DOHH2 (cell line): ENCODE measurements at regions not wholly inside any gene's neighbourhood (a gene's known extent, or its start where the extent isn't known, plus 50 kb on each side); places are given as distances from the start of the nearest gene placed in this dataset.

Experiments used
- H3F3A ChIP-seq: fragments of 200-600 bp; sonication (generic), shearing (Covaris generic); 2 replicates; pipeline ENCODE4 v1.6.0; 2016; ENCODE audit warnings: antibody characterized with exemption, mild to moderate bottlenecking; ENCODE audit not compliant: control insufficient read depth, insufficient read depth
- H3K27ac ChIP-seq: fragments of 200-600 bp; sonication (generic); 2 replicates; pipeline ENCODE4 v1.5.1; 2014; ENCODE audit warnings: low read depth, mild to moderate bottlenecking, low read length, moderate library complexity
- H3K27me3 ChIP-seq: fragments of 200-600 bp; sonication (generic); 2 replicates; pipeline ENCODE4 v1.6.1; 2014; ENCODE audit warnings: mild to moderate bottlenecking, low read length, mixed read lengths; ENCODE audit not compliant: control insufficient read depth
- H3K36me3 ChIP-seq: fragments of 200-600 bp; sonication (generic); 2 replicates; pipeline ENCODE4 v1.6.1; 2014; ENCODE audit warnings: mild to moderate bottlenecking, low read length, moderate library complexity, mixed read lengths; ENCODE audit not compliant: control insufficient read depth
- H3K4me1 ChIP-seq: fragments of 200-600 bp; sonication (generic); 2 replicates; pipeline ENCODE4 v1.6.1; 2014; ENCODE audit warnings: mild to moderate bottlenecking, low read length, mixed read lengths; ENCODE audit not compliant: control insufficient read depth
- H3K4me2 ChIP-seq: fragments of 200-600 bp; sonication (generic); 2 replicates; pipeline ENCODE4 v1.6.0; 2014; ENCODE audit warnings: mild to moderate bottlenecking, low read length, moderate library complexity
- H3K4me3 ChIP-seq: fragments of 200-600 bp; sonication (generic); 2 replicates; pipeline ENCODE4 v1.5.1; 2014; ENCODE audit warnings: mild to moderate bottlenecking, low read length, mixed read lengths
- H3K79me2 ChIP-seq: fragments of 200-600 bp; sonication (generic); 2 replicates; pipeline ENCODE4 v1.6.1; 2014; ENCODE audit warnings: mild to moderate bottlenecking, low read length, mixed read lengths; ENCODE audit not compliant: control insufficient read depth
- H3K9me2 ChIP-seq: fragments of 200-600 bp; sonication (generic); replicated peaks from 2 replicates; pipeline ENCODE4 v1.6.1; 2014; ENCODE audit warnings: mild to moderate bottlenecking, low read length, mixed read lengths; ENCODE audit not compliant: control insufficient read depth
- H3K9me3 ChIP-seq: fragments of 200-600 bp; sonication (generic); 2 replicates; pipeline ENCODE4 v1.6.1; 2014; ENCODE audit warnings: antibody characterized with exemption, low read length, mixed read lengths; ENCODE audit not compliant: control insufficient read depth, insufficient read depth
- H4K20me1 ChIP-seq: fragments of 200-600 bp; sonication (generic); 2 replicates; pipeline ENCODE4 v1.6.0; 2014; ENCODE audit warnings: low read depth, mild to moderate bottlenecking, antibody characterized with exemption, low read length, moderate library complexity; ENCODE audit not compliant: control insufficient read depth, insufficient read depth
- CTCF ChIP-seq: fragments of 200-600 bp; sonication (generic); IDR thresholded peaks from one replicate; pipeline ENCODE4 v1.5.1; 2014; ENCODE audit warnings: antibody characterized with exemption, mild to moderate bottlenecking, low read depth, low read length; ENCODE audit not compliant: poor library complexity, severe bottlenecking
- EZH2phosphoT487 ChIP-seq: fragments of 200-600 bp; sonication (generic); IDR thresholded peaks from 2 replicates; pipeline ENCODE4 v1.6.1; 2017; ENCODE audit warnings: borderline replicate concordance, mild to moderate bottlenecking, antibody characterized with exemption, low read length, moderate library complexity, mixed read lengths

GRCh38 chr15:54962637-54963036 lies 234.1 kb downstream of the RSL24D1 start:
- Histone ChIP-seq H3F3A (no peaks in the 10 kb centered on the region), H3K4me2 (no peak overlapping the region), H3K27ac (no peak overlapping the region), H3K79me2 (no peaks in the 10 kb centered on the region), H3K4me3 (no peak overlapping the region), H3K4me1 (no peaks in the 10 kb centered on the region), H3K36me3 (no peaks in the 10 kb centered on the region), H3K9me2 (no peaks in the 10 kb centered on the region), H3K9me3 (no peaks in the 10 kb centered on the region), H4K20me1 (no peaks in the 10 kb centered on the region), H3K27me3 (no peaks in the 10 kb centered on the region)
- TF ChIP-seq CTCF (no peak), EZH2phosphoT487 (no peak)

- Histone ChIP-seq H3F3A (no peaks in the 10 kb centered on the region), H3K9me3 (no peaks in the 10 kb centered on the region)
Measured at GRCh38 chr15:54960266-54960665, 236.5 kb downstream of the RSL24D1 start.

GRCh38 chr15:54941417-54941816 lies 255.3 kb downstream of the RSL24D1 start:
- Histone ChIP-seq H3K79me2 (no peaks in the 10 kb centered on the region), H3K9me3 (no peaks in the 10 kb centered on the region), H3K4me2 (no peak overlapping the region), H3K9me2 (no peaks in the 10 kb centered on the region), H3F3A (no peaks in the 10 kb centered on the region), H3K27me3 (no peaks in the 10 kb centered on the region), H3K4me1 (no peaks in the 10 kb centered on the region), H4K20me1 (no peaks in the 10 kb centered on the region), H3K4me3 (no peak overlapping the region), H3K27ac (no peak overlapping the region), H3K36me3 (no peaks in the 10 kb centered on the region)
- TF ChIP-seq EZH2phosphoT487, result no peak

More at GRCh38 chr15:54960266-54960665, 236.5 kb downstream of the RSL24D1 start:
- TF ChIP-seq EZH2phosphoT487, result no peak
- no peak for TF ChIP-seq CTCF
- Histone ChIP-seq H3K79me2 (no peaks in the 10 kb centered on the region), H3K4me2 (no peak overlapping the region), H3K4me3 (no peak overlapping the region), H3K27me3 (no peaks in the 10 kb centered on the region), H3K27ac (no peak overlapping the region), H3K4me1 (no peaks in the 10 kb centered on the region), H4K20me1 (no peaks in the 10 kb centered on the region), H3K36me3 (no peaks in the 10 kb centered on the region), H3K9me2 (no peaks in the 10 kb centered on the region)

- H3K36me3 ChIP-seq, result no peaks in the 10 kb centered on the region
Measured at GRCh38 chr15:54917312-54917711, 279.4 kb downstream of the RSL24D1 start.

More at GRCh38 chr15:54917312-54917711, 279.4 kb downstream of the RSL24D1 start:
- Histone ChIP-seq H3K27me3 (no peaks in the 10 kb centered on the region), H3K4me1 (no peaks in the 10 kb centered on the region), H3K27ac (no peak overlapping the region), H3K79me2 (no peaks in the 10 kb centered on the region), H4K20me1 (no peaks in the 10 kb centered on the region), H3K4me3 (no peak overlapping the region), H3F3A (no peaks in the 10 kb centered on the region), H3K4me2 (no peak overlapping the region), H3K9me2 (no peaks in the 10 kb centered on the region; the same call in 1 of the 2 replicates), H3K9me3 (no peaks in the 10 kb centered on the region)
- TF ChIP-seq CTCF (no peak), EZH2phosphoT487 (no peak)
